Endothelial cell (in vitro differentiated cells): ENCODE measurements at regions not wholly inside any gene's neighbourhood (a gene's known extent, or its start where the extent isn't known, plus 50 kb on each side); places are given as distances from the start of the nearest gene placed in this dataset.

Experiments
- DNase-seq: peaks from one replicate; pipeline ENCODE4 v3.0.0; 2021; ENCODE audit warnings: low spot score
- H3K27ac Mint-ChIP-seq: one replicate; pipeline ENCODE4 v1.8.0; 2021; ENCODE audit warnings: mixed read lengths, inconsistent platforms; ENCODE audit not compliant: unreplicated experiment
- H3K27me3 Mint-ChIP-seq: one replicate; pipeline ENCODE4 v1.8.0; 2021; ENCODE audit warnings: mild to moderate bottlenecking, moderate library complexity, mixed read lengths, inconsistent platforms; ENCODE audit not compliant: unreplicated experiment
- H3K36me3 Mint-ChIP-seq: one replicate; pipeline ENCODE4 v1.8.0; 2021; ENCODE audit warnings: mild to moderate bottlenecking, low read depth, mixed read lengths, inconsistent platforms; ENCODE audit not compliant: unreplicated experiment
- H3K4me1 Mint-ChIP-seq: one replicate; pipeline ENCODE4 v1.8.0; 2021; ENCODE audit warnings: mild to moderate bottlenecking, mixed read lengths, inconsistent platforms; ENCODE audit not compliant: unreplicated experiment
- H3K4me3 Mint-ChIP-seq: one replicate; pipeline ENCODE4 v1.8.0; 2021; ENCODE audit warnings: mild to moderate bottlenecking, mixed read lengths, inconsistent platforms; ENCODE audit not compliant: unreplicated experiment
- H3K9me3 Mint-ChIP-seq: one replicate; pipeline ENCODE4 v1.8.0; 2021; ENCODE audit warnings: mixed read lengths, inconsistent platforms; ENCODE audit not compliant: unreplicated experiment
- TF ChIP-seq, protein P1 (sequence below): fragments of 200-600 bp; sonication (generic); IDR thresholded peaks from one replicate; pipeline ENCODE4 v1.5.0; 2021; ENCODE audit warnings: antibody characterized with exemption; ENCODE audit not compliant: unreplicated experiment

DNA sequence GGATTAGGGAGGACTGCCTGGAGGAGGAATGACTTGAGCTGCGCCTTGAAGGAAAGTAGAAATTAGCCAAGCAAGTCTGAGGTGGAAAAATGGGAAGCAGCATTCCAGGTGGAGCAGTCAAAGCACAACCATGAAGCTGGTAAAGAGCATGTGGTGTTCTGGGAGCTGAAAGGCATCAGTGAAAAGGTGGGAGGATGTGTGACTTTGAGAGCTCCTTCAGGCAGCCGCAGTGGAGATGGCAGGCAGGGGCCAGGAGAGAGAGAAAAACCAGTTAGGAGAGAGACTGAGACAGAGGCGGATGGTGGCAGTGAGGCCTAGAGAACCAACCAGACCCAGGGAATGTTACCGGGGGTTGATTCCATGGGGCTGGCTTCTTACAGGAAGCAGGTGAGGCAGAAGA lies 393.4 kb downstream of the MIAT start:
- peaks cover 20% of the 10 kb centered on the region for H3K4me1 Mint-ChIP-seq
- TF ChIP-seq, protein P1, sequence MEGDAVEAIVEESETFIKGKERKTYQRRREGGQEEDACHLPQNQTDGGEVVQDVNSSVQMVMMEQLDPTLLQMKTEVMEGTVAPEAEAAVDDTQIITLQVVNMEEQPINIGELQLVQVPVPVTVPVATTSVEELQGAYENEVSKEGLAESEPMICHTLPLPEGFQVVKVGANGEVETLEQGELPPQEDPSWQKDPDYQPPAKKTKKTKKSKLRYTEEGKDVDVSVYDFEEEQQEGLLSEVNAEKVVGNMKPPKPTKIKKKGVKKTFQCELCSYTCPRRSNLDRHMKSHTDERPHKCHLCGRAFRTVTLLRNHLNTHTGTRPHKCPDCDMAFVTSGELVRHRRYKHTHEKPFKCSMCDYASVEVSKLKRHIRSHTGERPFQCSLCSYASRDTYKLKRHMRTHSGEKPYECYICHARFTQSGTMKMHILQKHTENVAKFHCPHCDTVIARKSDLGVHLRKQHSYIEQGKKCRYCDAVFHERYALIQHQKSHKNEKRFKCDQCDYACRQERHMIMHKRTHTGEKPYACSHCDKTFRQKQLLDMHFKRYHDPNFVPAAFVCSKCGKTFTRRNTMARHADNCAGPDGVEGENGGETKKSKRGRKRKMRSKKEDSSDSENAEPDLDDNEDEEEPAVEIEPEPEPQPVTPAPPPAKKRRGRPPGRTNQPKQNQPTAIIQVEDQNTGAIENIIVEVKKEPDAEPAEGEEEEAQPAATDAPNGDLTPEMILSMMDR, result no peak
- H3K36me3 Mint-ChIP-seq, result no peaks in the 10 kb centered on the region
- H3K4me3 Mint-ChIP-seq, result no peak overlapping the region
- H3K9me3 Mint-ChIP-seq, result no peaks in the 10 kb centered on the region
- DNase-seq, result no peak
- H3K27me3 Mint-ChIP-seq, result peaks cover 1% of the 10 kb centered on the region
- no peak overlapping the region for H3K27ac Mint-ChIP-seq

DNA sequence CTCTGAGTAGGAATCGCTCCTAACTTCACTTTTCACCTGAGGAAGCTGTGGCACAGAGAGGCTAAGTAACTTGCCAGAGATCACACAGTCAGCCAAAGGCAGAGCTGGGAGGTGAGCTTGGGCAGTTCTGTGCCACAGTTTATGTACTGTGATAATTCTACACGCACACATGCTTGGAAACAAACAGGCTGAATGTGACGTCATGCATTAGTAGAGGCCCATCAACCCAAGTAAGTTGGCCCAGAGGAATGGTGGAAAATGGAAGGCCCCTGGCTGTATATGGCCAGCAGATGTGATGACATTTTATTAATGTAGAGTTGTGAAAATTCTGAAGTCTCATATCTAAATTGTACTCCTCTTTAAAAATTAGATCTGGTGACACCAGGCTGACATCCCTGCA lies 394.0 kb downstream of the MIAT start:
- Mint-ChIP-seq H3K4me1 (peaks cover 19% of the 10 kb centered on the region), H3K4me3 (no peak overlapping the region), H3K27me3 (peaks cover 1% of the 10 kb centered on the region), H3K36me3 (no peaks in the 10 kb centered on the region), H3K27ac (no peak overlapping the region), H3K9me3 (no peaks in the 10 kb centered on the region)
- no peak for DNase-seq
- TF ChIP-seq, protein P1, result no peak

DNA sequence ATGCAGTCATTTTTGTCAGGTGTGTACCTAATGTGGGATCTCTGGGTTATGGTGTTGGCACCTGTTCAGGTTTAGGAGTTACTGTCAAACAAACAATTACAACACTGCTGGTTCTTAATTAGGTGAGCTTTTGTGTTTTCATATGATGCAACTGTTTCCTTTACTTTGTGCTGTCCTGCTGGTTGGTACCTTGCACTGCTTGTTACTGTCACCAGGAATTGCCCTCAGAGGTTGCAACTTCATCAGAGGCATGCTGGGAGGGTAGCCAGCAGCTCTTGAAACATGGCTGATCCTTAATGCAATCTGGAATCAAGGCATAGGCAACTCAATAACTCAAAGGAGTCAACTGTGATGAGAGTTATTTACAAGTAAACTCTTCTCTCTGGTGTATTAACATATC lies 400.3 kb downstream of the MIAT start:
- Mint-ChIP-seq H3K27ac (no peak overlapping the region), H3K9me3 (no peaks in the 10 kb centered on the region), H3K4me1 (peaks cover 5% of the 10 kb centered on the region), H3K36me3 (no peaks in the 10 kb centered on the region), H3K4me3 (no peak overlapping the region), H3K27me3 (peaks cover 1% of the 10 kb centered on the region)
- TF ChIP-seq, protein P1, result no peak
- DNase-seq, result no peak

DNA sequence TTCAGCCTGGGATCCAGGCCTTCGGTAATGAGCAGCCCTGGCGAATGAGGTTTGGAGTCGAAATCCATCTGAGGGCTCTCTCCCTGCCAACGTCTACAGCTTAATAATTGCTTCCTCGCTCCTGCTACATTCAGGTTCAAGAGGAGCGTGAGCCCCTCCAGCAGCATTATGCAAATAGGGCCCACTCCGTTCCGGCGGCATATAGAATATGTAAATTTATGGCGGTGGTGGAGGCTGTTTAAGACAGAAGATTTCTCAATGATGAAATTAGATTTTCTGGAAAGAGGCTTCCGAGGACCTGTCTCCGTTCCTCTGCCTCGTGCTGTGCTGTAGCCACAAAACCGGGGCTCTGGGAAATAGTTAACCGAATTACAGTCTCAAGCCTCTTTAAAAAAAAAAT lies 402.8 kb downstream of the MIAT start:
- Mint-ChIP-seq H3K4me1 (peaks cover 12% of the 10 kb centered on the region), H3K27me3 (peaks cover 3% of the 10 kb centered on the region), H3K9me3 (no peaks in the 10 kb centered on the region), H3K4me3 (no peak overlapping the region), H3K27ac (no peak overlapping the region), H3K36me3 (no peaks in the 10 kb centered on the region)
- TF ChIP-seq, protein P1, result no peak
- no peak for DNase-seq

DNA sequence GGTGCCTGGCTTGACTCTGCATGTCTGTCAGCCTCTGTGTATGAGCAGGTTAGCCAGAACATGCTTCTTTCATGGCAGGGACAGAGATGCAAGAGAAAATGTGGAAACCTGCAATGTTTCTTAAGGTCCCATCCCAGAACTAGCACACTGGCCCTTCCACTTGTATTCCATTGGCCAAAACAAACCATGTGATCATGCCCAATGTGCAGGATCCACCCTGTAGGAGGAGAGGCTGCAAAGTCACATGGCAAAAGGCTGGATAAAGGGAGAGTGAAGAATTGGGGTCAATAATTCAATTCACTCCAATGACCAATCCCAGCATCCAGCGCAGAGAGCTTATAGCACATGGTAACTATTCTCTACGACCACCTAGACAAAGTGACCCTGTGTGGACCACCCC lies 405.5 kb downstream of the MIAT start:
- Mint-ChIP-seq H3K9me3 (no peaks in the 10 kb centered on the region), H3K4me3 (no peak overlapping the region), H3K27me3 (peaks cover 3% of the 10 kb centered on the region), H3K4me1 (peaks cover 14% of the 10 kb centered on the region), H3K36me3 (no peaks in the 10 kb centered on the region), H3K27ac (no peak overlapping the region)
- no peak for DNase-seq
- TF ChIP-seq, protein P1, result no peak
